Muscle layer of colon (tissue), 2 donors: ENCODE measurements at regions not wholly inside any gene's neighbourhood (a gene's known extent, or its start where the extent isn't known, plus 50 kb on each side); places are given as distances from the start of the nearest gene placed in this dataset.

Experiments used
- H3K27ac ChIP-seq: one replicate; pipeline ENCODE4 v1.7.0; 2013; ENCODE audit warnings: low read depth, mild to moderate bottlenecking, low read length, moderate library complexity
- H3K27me3 ChIP-seq, 2 donors: one replicate each; pipeline ENCODE4 v1.7.0; 2013; ENCODE audit warnings: low read length in 2 of 2, mild to moderate bottlenecking in 2 of 2; ENCODE audit not compliant: insufficient read depth in 2 of 2, control insufficient read depth in 1 of 2
- H3K36me3 ChIP-seq: one replicate; pipeline ENCODE4 v1.7.0; 2013; ENCODE audit warnings: mild to moderate bottlenecking, low read length; ENCODE audit not compliant: insufficient read depth
- H3K4me1 ChIP-seq: one replicate; pipeline ENCODE4 v1.7.0; 2013; ENCODE audit warnings: mild to moderate bottlenecking, low read length; ENCODE audit not compliant: insufficient read depth
- H3K4me3 ChIP-seq, 2 donors: one replicate each; pipeline ENCODE4 v1.7.0; 2013; ENCODE audit warnings: low read length in 2 of 2, low read depth in 1 of 2, mild to moderate bottlenecking in 1 of 2, moderate library complexity in 1 of 2
- H3K9ac ChIP-seq: one replicate; pipeline ENCODE4 v1.7.0; 2013; ENCODE audit warnings: low read length
- H3K9me3 ChIP-seq: one replicate; pipeline ENCODE4 v1.7.0; 2013; ENCODE audit warnings: mild to moderate bottlenecking, low read length
- donor health status: abdominal sarcoma.
- donor health status: Adenocarcinoma of cecum.

DNA sequence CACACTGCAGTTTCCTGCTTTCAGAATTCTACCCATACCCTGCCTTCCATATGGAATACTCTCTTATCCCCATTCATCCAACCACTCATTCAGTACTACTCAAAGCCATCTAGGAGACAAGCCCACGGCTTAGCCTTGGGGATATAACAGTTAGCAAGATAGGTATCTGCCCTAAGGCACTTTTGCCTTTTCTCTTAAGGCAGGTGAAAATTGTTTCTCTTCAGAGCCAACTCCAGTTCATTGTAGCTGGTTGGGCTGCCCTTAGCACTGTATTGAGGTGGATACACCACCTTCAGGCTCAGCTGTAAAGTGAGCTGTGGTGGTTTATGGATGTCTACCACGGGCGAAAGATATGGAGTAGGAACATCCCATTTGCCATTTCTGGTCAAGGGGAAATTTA is 729.7 kb upstream of the TBX3 start:
- H3K4me3 ChIP-seq: no peak overlapping the region
- H3K9ac ChIP-seq: no peak overlapping the region

GRCh38 chr12:115412831-115413230 is 728.9 kb upstream of the TBX3 start:
- Histone ChIP-seq H3K27ac (no peak overlapping the region), H3K36me3 (no peaks in the 10 kb centered on the region), H3K9ac (no peak overlapping the region), H3K4me1 (no peaks in the 10 kb centered on the region), H3K4me3 (no peak overlapping the region), H3K9me3 (no peaks in the 10 kb centered on the region), H3K27me3 (no peaks in the 10 kb centered on the region)

More for the DNA sequence above, 729.7 kb upstream of the TBX3 start:
- no peaks in the 10 kb centered on the region for H3K9me3 ChIP-seq
- no peaks in the 10 kb centered on the region for H3K27me3 ChIP-seq
- H3K27ac ChIP-seq: no peak overlapping the region
- no peaks in the 10 kb centered on the region for H3K4me1 ChIP-seq
- no peaks in the 10 kb centered on the region for H3K36me3 ChIP-seq

GRCh38 chr12:115411121-115411520 is 727.1 kb upstream of the TBX3 start:
- H3K4me3 ChIP-seq: no peak overlapping the region
- H3K4me1 ChIP-seq: no peaks in the 10 kb centered on the region
- H3K36me3 ChIP-seq: no peaks in the 10 kb centered on the region
- H3K27me3 ChIP-seq: no peaks in the 10 kb centered on the region
- no peak overlapping the region for H3K27ac ChIP-seq
- no peaks in the 10 kb centered on the region for H3K9me3 ChIP-seq
- H3K9ac ChIP-seq: no peak overlapping the region

- H3K4me3 ChIP-seq: no peak overlapping the region
- no peaks in the 10 kb centered on the region for H3K27me3 ChIP-seq
- H3K9me3 ChIP-seq: no peaks in the 10 kb centered on the region
- no peak overlapping the region for H3K27ac ChIP-seq
- H3K9ac ChIP-seq: no peak overlapping the region
- no peaks in the 10 kb centered on the region for H3K36me3 ChIP-seq
- no peaks in the 10 kb centered on the region for H3K4me1 ChIP-seq
These were observed 724.7 kb upstream of the TBX3 start for GRCh38 chr12:115408642-115409041.

- no peaks in the 10 kb centered on the region for H3K4me1 ChIP-seq
- no peaks in the 10 kb centered on the region for H3K9me3 ChIP-seq
- H3K4me3 ChIP-seq: no peak overlapping the region
- H3K27me3 ChIP-seq: no peaks in the 10 kb centered on the region
- no peak overlapping the region for H3K27ac ChIP-seq
- no peaks in the 10 kb centered on the region for H3K36me3 ChIP-seq
- H3K9ac ChIP-seq: no peak overlapping the region
These were observed 723.7 kb upstream of the TBX3 start for GRCh38 chr12:115407723-115408122.

GRCh38 chr12:115407036-115407435 is 723.1 kb upstream of the TBX3 start:
- Histone ChIP-seq H3K9me3 (no peaks in the 10 kb centered on the region), H3K4me3 (no peak overlapping the region), H3K27ac (no peak overlapping the region), H3K9ac (no peak overlapping the region), H3K4me1 (no peaks in the 10 kb centered on the region), H3K36me3 (no peaks in the 10 kb centered on the region), H3K27me3 (no peaks in the 10 kb centered on the region)

- Histone ChIP-seq H3K27me3 (no peaks in the 10 kb centered on the region), H3K4me1 (no peaks in the 10 kb centered on the region), H3K9me3 (no peaks in the 10 kb centered on the region), H3K9ac (no peak overlapping the region), H3K4me3 (no peak overlapping the region), H3K27ac (no peak overlapping the region), H3K36me3 (no peaks in the 10 kb centered on the region)
These were observed 721.5 kb upstream of the TBX3 start for GRCh38 chr12:115405471-115405860.

DNA sequence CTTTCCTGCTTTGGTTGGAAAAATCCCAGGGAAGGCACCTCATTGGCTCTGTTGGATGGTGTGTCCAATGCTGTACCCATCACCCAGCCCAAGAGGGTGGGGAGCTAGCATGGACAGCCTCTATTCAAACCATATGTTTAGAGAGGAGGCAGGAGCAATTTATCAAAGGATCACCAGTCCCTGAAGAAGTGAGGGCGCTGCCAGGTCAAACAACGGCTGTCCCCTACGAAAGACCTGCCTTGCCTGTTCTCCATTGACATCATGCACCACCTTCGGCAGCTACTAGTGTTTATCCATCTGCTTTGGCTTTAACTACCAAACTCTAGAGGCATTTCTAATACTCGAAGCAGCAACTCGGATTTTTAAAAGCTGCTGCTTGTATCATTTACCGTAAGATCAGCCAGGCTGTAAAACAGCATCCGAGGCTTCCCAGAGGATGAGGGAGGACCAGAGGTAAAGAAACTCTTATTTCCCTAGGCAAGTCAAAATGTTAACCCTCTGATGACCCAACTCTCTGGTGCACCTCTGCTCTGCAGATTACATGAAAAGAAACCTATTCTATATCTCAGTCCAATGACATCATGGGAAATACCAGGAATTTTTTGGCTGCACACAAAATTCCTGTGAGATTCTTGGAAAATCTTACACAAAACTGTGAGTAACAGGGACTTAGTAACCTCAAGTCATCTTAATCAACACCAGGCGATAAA is 720.9 kb upstream of the TBX3 start:
- no peaks in the 10 kb centered on the region for H3K27me3 ChIP-seq
- no peaks in the 10 kb centered on the region for H3K4me1 ChIP-seq
- H3K9ac ChIP-seq: no peak overlapping the region
- H3K9me3 ChIP-seq: no peaks in the 10 kb centered on the region
- no peaks in the 10 kb centered on the region for H3K36me3 ChIP-seq
- H3K4me3 ChIP-seq: no peak overlapping the region
- no peak overlapping the region for H3K27ac ChIP-seq

DNA sequence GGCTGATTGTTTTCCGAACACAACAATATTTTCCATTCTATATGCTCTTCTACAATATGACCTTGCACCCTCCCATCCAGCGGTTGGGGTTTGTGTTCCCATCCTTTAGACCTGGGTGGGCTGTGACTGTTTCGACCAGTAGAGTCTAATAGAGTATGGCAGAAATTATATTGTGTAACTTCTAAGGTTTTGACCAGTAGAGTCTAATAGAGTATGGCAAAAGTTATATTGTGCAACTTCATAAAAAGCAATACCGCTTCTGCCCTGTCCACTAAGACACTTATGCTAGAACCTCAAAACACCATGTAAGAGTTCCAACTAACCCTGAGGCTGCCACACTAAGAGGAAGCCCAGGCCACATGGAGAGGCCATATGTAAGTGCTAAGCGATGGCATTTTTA is 719.7 kb upstream of the TBX3 start:
- no peak overlapping the region for H3K27ac ChIP-seq
- H3K27me3 ChIP-seq: no peaks in the 10 kb centered on the region
- no peaks in the 10 kb centered on the region for H3K36me3 ChIP-seq
- no peaks in the 10 kb centered on the region for H3K4me1 ChIP-seq
- no peak overlapping the region for H3K4me3 ChIP-seq
- no peak overlapping the region for H3K9ac ChIP-seq
- no peaks in the 10 kb centered on the region for H3K9me3 ChIP-seq

- H3K36me3 ChIP-seq: no peaks in the 10 kb centered on the region
These were observed 719.3 kb upstream of the TBX3 start for GRCh38 chr12:115403253-115403652.

DNA sequence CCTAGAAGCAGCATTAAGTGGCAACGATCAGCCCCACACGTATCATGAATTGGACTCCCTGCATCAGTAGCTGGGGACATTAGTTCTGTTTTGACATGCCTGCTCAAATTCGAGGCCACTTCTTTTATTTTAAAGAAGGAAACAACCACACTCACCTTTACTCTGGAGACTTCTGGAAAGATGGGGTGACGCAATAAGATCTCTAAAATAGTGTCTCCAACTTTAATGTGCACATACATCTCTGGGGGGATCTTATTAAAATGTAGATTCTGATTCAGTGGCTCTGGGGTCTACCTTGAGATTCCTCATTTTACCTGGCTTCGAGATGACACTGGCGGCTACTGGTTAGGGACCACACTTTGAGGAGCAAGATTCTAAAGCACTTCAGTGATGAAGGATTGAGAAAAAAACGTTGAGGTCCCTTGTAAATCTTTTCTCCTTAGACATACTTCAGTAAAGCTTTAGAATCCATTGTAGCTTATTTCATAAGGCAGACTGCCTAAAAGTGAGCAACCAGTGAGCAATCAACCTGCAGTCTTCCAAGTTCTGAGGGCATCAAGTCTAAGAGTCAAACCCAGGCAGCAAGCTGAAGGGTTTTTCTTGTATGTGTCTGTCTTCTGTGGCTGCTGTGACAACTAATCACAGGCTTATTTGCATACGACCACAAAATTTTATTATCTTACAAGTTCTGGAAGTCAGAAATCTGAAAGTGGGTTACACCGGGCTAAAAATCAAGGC is 718.6 kb upstream of the TBX3 start:
- no peaks in the 10 kb centered on the region for H3K4me1 ChIP-seq
- H3K27ac ChIP-seq: no peak overlapping the region
- H3K9me3 ChIP-seq: no peaks in the 10 kb centered on the region
- no peaks in the 10 kb centered on the region for H3K27me3 ChIP-seq
- no peak overlapping the region for H3K9ac ChIP-seq
- no peak overlapping the region for H3K4me3 ChIP-seq
- H3K36me3 ChIP-seq: no peaks in the 10 kb centered on the region

More at GRCh38 chr12:115403253-115403652, 719.3 kb upstream of the TBX3 start:
- Histone ChIP-seq H3K27me3 (no peaks in the 10 kb centered on the region), H3K9ac (no peak overlapping the region), H3K4me1 (no peaks in the 10 kb centered on the region), H3K9me3 (no peaks in the 10 kb centered on the region), H3K4me3 (no peak overlapping the region), H3K27ac (no peak overlapping the region)

DNA sequence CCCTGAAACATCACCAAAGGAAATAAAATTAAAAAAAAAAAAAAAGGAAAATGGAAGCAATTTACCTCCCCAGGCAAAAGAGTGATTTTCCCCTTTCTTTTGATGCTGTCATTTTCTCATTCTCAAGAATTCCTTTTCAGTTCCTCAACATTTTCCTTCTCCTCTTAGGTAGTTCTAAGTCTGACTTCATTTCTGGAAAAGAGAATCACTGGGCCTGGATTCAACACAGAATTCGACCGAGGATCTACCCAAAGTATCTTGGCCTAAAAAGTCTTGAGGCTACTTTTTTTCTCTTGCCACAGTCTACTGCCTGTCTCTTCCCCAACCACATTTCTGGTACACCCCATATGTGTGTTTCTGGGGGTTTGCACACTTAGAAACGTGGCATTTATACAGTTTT is 717.8 kb upstream of the TBX3 start:
- no peak overlapping the region for H3K9ac ChIP-seq
- no peak overlapping the region for H3K27ac ChIP-seq
- H3K4me1 ChIP-seq: no peaks in the 10 kb centered on the region
- no peaks in the 10 kb centered on the region for H3K9me3 ChIP-seq
- H3K4me3 ChIP-seq: no peak overlapping the region
- no peaks in the 10 kb centered on the region for H3K27me3 ChIP-seq
- H3K36me3 ChIP-seq: no peaks in the 10 kb centered on the region
